Pancreas (tissue), 10 donors: ENCODE measurements at regions not wholly inside any gene's neighbourhood (a gene's known extent, or its start where the extent isn't known, plus 50 kb on each side); places are given as distances from the start of the nearest gene placed in this dataset.
"Not testable (repeated sequence)": the region's sequence is repeated elsewhere in the genome, so short reads cannot be mapped to it uniquely, and the experiment has no call there.

Source experiments
- ATAC-seq, 4 donors: fragments of 200-7000 bp; cut with Tn5 transposase; one replicate each; pipeline versions ENCODE4 v1.8.0 to v1.9.1; 2020; ENCODE audit warnings: mild to moderate bottlenecking in 4 of 4, moderate library complexity in 4 of 4
- DNase-seq, 6 donors: peaks; one replicate each; pipeline ENCODE4 v3.0.0-alpha.2; 2020
- FAIRE-seq: peaks from 2 replicates; lab custom pipeline; 2012; peaks lifted over from hg19 to GRCh38; lab: Jason Lieb, UNC
- H3K27ac ChIP-seq, 4 donors: fragments of 200-600 bp; sonication (generic); 1 replicate in 3 of 4; 2 replicates in 1 of 4; pipeline versions ENCODE4 v1.5.0 to v1.8.0; 2020
- H3K27me3 ChIP-seq, 4 donors: fragments of 200-600 bp; one replicate each; pipeline ENCODE4 v1.8.0; 2021
- H3K36me3 ChIP-seq, 3 donors: fragments of 200-600 bp; sonication (generic) in 1 of 3; one replicate each; pipeline versions ENCODE4 v1.5.0 to v1.8.0; 2020 to 2021
- H3K4me1 ChIP-seq, 3 donors: fragments of 200-600 bp; one replicate each; pipeline ENCODE4 v1.8.0; 2021
- H3K4me3 ChIP-seq, 4 donors: fragments of 200-600 bp; sonication (generic) in 2 of 4; one replicate each; pipeline versions ENCODE4 v1.5.0 to v1.8.0; 2020 to 2021
- H3K9me3 ChIP-seq, 4 donors: fragments of 200-600 bp; one replicate each; pipeline ENCODE4 v1.8.0; 2021
- CTCF ChIP-seq, 4 donors: fragments of 200-600 bp; sonication (generic) in 3 of 4; IDR thresholded peaks; one replicate each; pipeline versions ENCODE4 v1.5.0 to v1.8.0; 2021; ENCODE audit warnings: antibody characterized with exemption in 4 of 4
- WGBS, 2 donors: extraction: QIAGEN DNeasy Blood & Tissue Kit; methylation state at CpG; one replicate each; pipeline ENCODE4 v1.1.7; 2013; 5-methylcytosine and 5-hydroxymethylcytosine counted together
- intact Hi-C, 3 donors: fragments of 100-400 bp; cut with DNase I; formaldehyde crosslinking; loops; one replicate each; pipeline versions ENCODE4 v1.11.1 to v1.14.2; 2022
- donor health status: healthy with polysubstance abuse.
- donor health status: DM: no; HTN: no; CAD: no; lungs with moderate emphysema.
- donor health status: DM: no; HTN: no; CAD: no.
- donor health status: control.
- donor health status: control.
- donor health status: Bipolar disorder and iron deficiency.
- donor health status: DM: yes; HTN: yes; CAD: no.
- donor health status: DM: no; HTN: no; CAD: no.
- donor health status: DM: no; HTN: no; CAD: no.
- donor health status: DM: yes; HTN: yes; CAD: no.

DNA sequence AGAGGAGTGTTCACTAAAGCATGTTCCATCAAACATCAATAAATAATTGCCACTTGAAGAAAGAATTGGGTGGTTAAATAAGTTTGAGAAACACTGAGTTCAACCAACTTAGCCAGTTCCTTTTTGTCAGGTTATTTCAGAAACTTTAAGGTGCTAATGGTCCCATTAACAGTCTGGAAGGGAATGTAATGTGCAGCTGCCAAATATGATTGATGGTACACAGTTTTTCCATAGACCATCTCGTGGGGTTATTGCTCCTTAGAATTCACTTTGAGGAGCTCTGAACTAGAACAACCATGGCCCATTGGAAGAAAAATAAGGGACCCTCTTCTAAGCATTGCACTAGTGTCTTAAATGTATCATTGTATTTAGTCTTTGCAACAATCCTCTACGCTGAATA, 185.8 kb upstream of the NR2F2 start:
- FAIRE-seq, result no peak
- TF ChIP-seq CTCF (IDR thresholded peaks at IDR 0.05), result no peak

DNA sequence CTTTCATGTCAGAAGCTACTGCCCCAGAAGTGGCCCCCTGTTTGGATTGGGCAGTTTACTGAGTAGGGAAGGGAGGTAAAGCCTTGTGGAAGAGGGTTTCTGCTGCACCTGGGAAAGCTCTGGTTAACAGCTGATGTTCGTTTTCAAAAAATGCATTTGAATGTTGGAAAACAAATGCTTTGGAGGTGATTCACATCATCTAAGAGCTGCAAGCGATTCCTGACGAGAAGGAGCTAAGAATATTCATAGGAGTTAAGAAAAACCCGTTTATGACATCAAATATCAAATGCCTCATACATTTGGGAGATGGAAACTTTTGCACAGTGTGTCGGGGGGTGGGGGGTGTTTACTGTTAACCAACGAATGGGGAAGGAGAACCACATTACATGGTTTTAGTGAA, 183.8 kb upstream of the NR2F2 start:
- Histone ChIP-seq H3K27ac (no peak overlapping the region), H3K36me3 (no peaks in the 10 kb centered on the region), H3K4me1 (no peaks in the 10 kb centered on the region), H3K9me3 (no peaks in the 10 kb centered on the region), H3K4me3 (no peak overlapping the region), H3K27me3 (no peaks in the 10 kb centered on the region)
- DNase-seq (no peak), FAIRE-seq (no peak), ATAC-seq (no peak)
- 73 to 81% methylated on average over 6 of the region's 6 CpGs for WGBS, 2 donors
- intact Hi-C loops, result no loop called here
- no peak for TF ChIP-seq CTCF (IDR thresholded peaks at IDR 0.05)

More for the DNA sequence above, 185.8 kb upstream of the NR2F2 start:
- H3K4me1 ChIP-seq, result no peaks in the 10 kb centered on the region
- 73 to 82% methylated on average over 2 of the region's 2 CpGs for WGBS, 2 donors
- H3K27ac ChIP-seq, result no peak overlapping the region
- DNase-seq (no peak), ATAC-seq (no peak)
- no peak overlapping the region for H3K4me3 ChIP-seq
- H3K27me3 ChIP-seq, result no peaks in the 10 kb centered on the region
- no peaks in the 10 kb centered on the region for H3K9me3 ChIP-seq
- H3K36me3 ChIP-seq, result no peaks in the 10 kb centered on the region
- intact Hi-C loops, result no loop called here

DNA sequence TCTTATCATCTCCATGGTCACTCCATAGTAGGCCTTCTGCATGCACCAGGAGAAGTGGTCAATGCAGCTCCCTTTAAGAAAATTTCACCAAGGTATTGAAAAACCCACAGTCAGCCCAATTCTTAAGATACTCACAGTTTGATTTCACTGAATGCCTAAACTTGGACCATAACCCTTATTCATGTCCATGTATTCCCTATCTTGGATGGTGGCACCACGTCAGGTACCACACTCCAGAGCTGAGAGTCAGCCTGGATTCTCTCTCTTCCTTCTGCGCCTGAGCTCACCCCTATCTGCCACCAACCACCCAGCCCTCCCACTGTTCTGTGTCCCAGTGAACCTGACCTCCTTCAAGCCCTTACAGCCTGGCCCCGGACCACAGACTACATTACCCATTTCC, 183.2 kb upstream of the NR2F2 start:
- DNase-seq (no peak), FAIRE-seq (no peak), ATAC-seq (no peak)
- Histone ChIP-seq H3K4me1 (no peaks in the 10 kb centered on the region), H3K9me3 (no peaks in the 10 kb centered on the region), H3K4me3 (no peak overlapping the region), H3K27ac (no peak overlapping the region), H3K36me3 (no peaks in the 10 kb centered on the region), H3K27me3 (no peaks in the 10 kb centered on the region)
- WGBS, 2 donors, result 85 to 95% methylated on average over 3 of the region's 3 CpGs
- TF ChIP-seq CTCF (IDR thresholded peaks at IDR 0.05), result no peak
- intact Hi-C loops, result no loop called here

DNA sequence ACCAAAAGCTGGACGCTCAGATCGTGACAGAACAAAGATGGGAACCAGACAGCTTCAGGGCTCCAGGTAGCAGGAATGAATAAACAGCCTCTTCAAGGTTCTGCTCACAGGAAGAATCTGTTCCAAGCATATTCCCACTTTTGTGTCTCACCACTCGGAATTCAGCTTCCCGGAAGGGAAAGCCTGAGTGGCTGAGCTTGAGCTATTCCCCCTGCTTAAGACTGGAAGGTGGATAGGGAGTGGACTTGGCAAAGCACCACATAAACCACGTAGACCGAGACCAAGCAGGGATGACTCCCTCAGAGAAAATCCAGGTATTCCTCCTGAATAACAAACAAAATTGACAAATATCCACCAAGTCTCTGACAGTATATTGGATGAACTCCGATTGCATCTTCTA, 180.2 kb upstream of the NR2F2 start:
- no peaks in the 10 kb centered on the region for H3K27me3 ChIP-seq
- no peaks in the 10 kb centered on the region for H3K9me3 ChIP-seq
- FAIRE-seq, result no peak
- DNase-seq, result no peak
- H3K4me1 ChIP-seq, result no peaks in the 10 kb centered on the region
- intact Hi-C loops, result no loop called here
- H3K4me3 ChIP-seq, result no peak overlapping the region
- no peak for TF ChIP-seq CTCF (IDR thresholded peaks at IDR 0.05)
- H3K36me3 ChIP-seq, result no peaks in the 10 kb centered on the region
- WGBS, 2 donors, result 85 to 89% methylated on average over 7 of the region's 7 CpGs
- ATAC-seq, result no peak
- no peak overlapping the region for H3K27ac ChIP-seq

DNA sequence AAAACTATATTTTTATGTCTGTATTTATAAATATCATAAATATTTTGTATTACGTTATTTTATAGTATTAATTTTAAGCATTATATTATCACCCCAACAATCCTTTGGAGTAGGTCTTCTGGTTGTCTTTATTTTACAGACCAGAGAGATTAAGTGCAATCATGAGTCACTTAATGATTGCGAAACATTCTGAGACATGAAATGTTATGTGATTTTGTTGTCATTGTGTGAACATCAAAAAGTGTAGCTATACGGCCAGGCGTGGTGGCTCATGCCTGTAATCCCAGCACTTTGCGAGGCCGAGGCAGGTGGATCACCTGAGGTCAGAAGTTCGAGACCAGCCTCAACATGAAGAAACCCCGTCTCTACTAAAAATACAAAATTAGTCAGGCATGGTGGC, 178.8 kb upstream of the NR2F2 start:
- H3K4me3 ChIP-seq, H3K27me3 ChIP-seq, H3K36me3 ChIP-seq, H3K27ac ChIP-seq, H3K4me1 ChIP-seq, DNase-seq, FAIRE-seq, H3K9me3 ChIP-seq, intact Hi-C loops, ATAC-seq: not testable (repeated sequence)
- WGBS, 2 donors, result 90 to 93% methylated on average over 8 of the region's 8 CpGs

DNA sequence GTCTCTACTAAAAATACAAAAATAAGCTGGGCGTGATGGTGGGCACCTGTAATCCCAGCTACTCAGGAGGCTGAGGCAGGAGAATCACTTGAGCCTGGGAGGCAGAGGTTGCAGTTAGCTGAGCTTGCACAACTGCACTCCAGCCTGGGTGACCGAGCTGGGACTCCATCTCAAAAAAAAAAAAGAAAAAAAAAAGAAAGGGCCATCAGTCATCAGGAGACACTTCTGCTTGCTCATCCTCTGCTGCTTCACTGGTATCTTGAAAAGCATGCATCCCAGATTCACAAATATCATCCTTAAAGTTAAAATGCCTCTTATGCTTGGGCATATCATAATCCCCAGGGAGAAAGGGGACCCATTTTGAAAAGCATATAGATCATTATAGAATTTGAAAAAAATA, 176.6 kb upstream of the NR2F2 start:
- no peak for ATAC-seq
- intact Hi-C loops, result no loop called here
- FAIRE-seq, result no peak

More for the DNA sequence above, 176.6 kb upstream of the NR2F2 start:
- WGBS, 2 donors, result 87 to 95% methylated on average over 2 of the region's 2 CpGs
- no peak overlapping the region for H3K4me3 ChIP-seq
- DNase-seq, result no peak
- H3K27ac ChIP-seq, result no peak overlapping the region
- no peaks in the 10 kb centered on the region for H3K4me1 ChIP-seq
- TF ChIP-seq CTCF (IDR thresholded peaks at IDR 0.05), result no peak
- H3K27me3 ChIP-seq, result no peaks in the 10 kb centered on the region
- no peaks in the 10 kb centered on the region for H3K9me3 ChIP-seq
- no peaks in the 10 kb centered on the region for H3K36me3 ChIP-seq
